Neural cell (in vitro differentiated cells): ENCODE measurements at regions not wholly inside any gene's neighbourhood (a gene's known extent, or its start where the extent isn't known, plus 50 kb on each side); places are given as distances from the start of the nearest gene placed in this dataset.

Source experiments
- H2AFZ ChIP-seq: fragments of 200-600, 300-800 bp; sonication (generic), shearing (Covaris generic); 2 replicates; pipeline ENCODE4 v1.6.0; 2014; ENCODE audit warnings: low read depth, mild to moderate bottlenecking, antibody characterized with exemption, low read length, moderate library complexity
- H3F3A ChIP-seq: fragments of 200-600 bp; shearing (Covaris generic); 2 replicates; pipeline ENCODE4 v1.6.1; 2016; ENCODE audit warnings: mild to moderate bottlenecking, moderate library complexity, mixed read lengths, antibody characterized with exemption, low read length; ENCODE audit not compliant: insufficient read depth, poor library complexity, severe bottlenecking
- H3K27ac ChIP-seq: fragments of 200-600, 300-800 bp; sonication (generic), shearing (Covaris generic); 2 replicates; pipeline ENCODE4 v1.5.1; 2014; ENCODE audit warnings: mild to moderate bottlenecking, low read length, moderate library complexity
- H3K27me3 ChIP-seq: fragments of 300-800, 200-600 bp; sonication (generic), shearing (Covaris generic); 2 replicates; pipeline ENCODE4 v1.6.0; 2014; ENCODE audit warnings: mild to moderate bottlenecking, low read depth, low read length, moderate library complexity; ENCODE audit not compliant: insufficient read depth
- H3K36me3 ChIP-seq: fragments of 300-800, 200-600 bp; sonication (generic), shearing (Covaris generic); 2 replicates; pipeline ENCODE4 v1.5.1; 2014; ENCODE audit warnings: mild to moderate bottlenecking, antibody characterized with exemption, low read length, moderate library complexity; ENCODE audit not compliant: insufficient read depth
- H3K4me2 ChIP-seq: fragments of 300-800, 200-600 bp; sonication (generic), shearing (Covaris generic); 2 replicates; pipeline ENCODE4 v1.6.0; 2014; ENCODE audit warnings: mild to moderate bottlenecking, low read length
- H3K4me3 ChIP-seq: fragments of 300-800, 200-600 bp; sonication (generic), shearing (Covaris generic); 2 replicates; pipeline ENCODE4 v1.5.1; 2014; ENCODE audit warnings: mild to moderate bottlenecking, low read length, moderate library complexity
- H3K79me2 ChIP-seq: fragments of 200-600 bp; shearing (Covaris generic); replicated peaks from 2 replicates; pipeline ENCODE4 v1.6.0; 2014; ENCODE audit warnings: mild to moderate bottlenecking, low read length, moderate library complexity; ENCODE audit not compliant: insufficient read depth
- H3K9ac ChIP-seq: fragments of 300-800, 200-600 bp; sonication (generic), shearing (Covaris generic); 2 replicates; pipeline ENCODE4 v1.6.1; 2016; ENCODE audit warnings: mild to moderate bottlenecking, low read length, mixed read lengths
- H3K9me2 ChIP-seq: fragments of 200-600 bp; shearing (Covaris generic); 2 replicates; pipeline ENCODE4 v1.6.1; 2016; ENCODE audit warnings: mild to moderate bottlenecking, low read length, mixed read lengths; ENCODE audit not compliant: insufficient read depth
- H3K9me3 ChIP-seq: fragments of 200-600, 300-800 bp; sonication (generic), shearing (Covaris generic); 2 replicates; pipeline ENCODE4 v1.6.1; 2016; ENCODE audit warnings: mild to moderate bottlenecking, mixed run types, low read length, moderate library complexity, mixed read lengths
- H4K20me1 ChIP-seq: fragments of 200-600 bp; shearing (Covaris generic); 2 replicates; pipeline ENCODE4 v1.6.1; 2016; ENCODE audit warnings: mild to moderate bottlenecking, mixed run types; ENCODE audit not compliant: insufficient read depth
- CTCF ChIP-seq: fragments of 450-650 bp; IDR thresholded peaks from 2 replicates; pipeline ENCODE4 v1.5.1; 2014; ENCODE audit warnings: antibody characterized with exemption, mild to moderate bottlenecking, moderate library complexity; ENCODE audit not compliant: poor library complexity, severe bottlenecking
- EP300 ChIP-seq: fragments of 450-650 bp; conservative IDR thresholded peaks from 2 replicates; pipeline ENCODE4 v1.6.1; 2014; ENCODE audit warnings: antibody characterized with exemption, mild to moderate bottlenecking, moderate library complexity; ENCODE audit not compliant: poor library complexity, severe bottlenecking
- EZH2 ChIP-seq: fragments of 200-600, 300-800 bp; shearing (Covaris generic), sonication (generic); IDR thresholded peaks from 2 replicates; pipeline ENCODE4 v1.6.1; 2014; ENCODE audit warnings: antibody characterized with exemption, low read length, borderline replicate concordance, mild to moderate bottlenecking; ENCODE audit not compliant: insufficient read depth, poor library complexity, severe bottlenecking
- MXI1 ChIP-seq: fragments of 450-650 bp; conservative IDR thresholded peaks from 2 replicates; pipeline ENCODE4 v1.6.1; 2014; ENCODE audit warnings: antibody characterized with exemption, mild to moderate bottlenecking; ENCODE audit not compliant: poor library complexity, severe bottlenecking
- POLR2AphosphoS5 ChIP-seq: IDR thresholded peaks from 2 replicates; pipeline ENCODE4 v1.6.1; 2012
- RAD21 ChIP-seq: fragments of 450-650 bp; conservative IDR thresholded peaks from 2 replicates; pipeline ENCODE4 v1.6.1; 2014; ENCODE audit warnings: antibody characterized with exemption, mild to moderate bottlenecking, moderate library complexity
- REST ChIP-seq: IDR thresholded peaks from 2 replicates; pipeline ENCODE4 v1.6.1; 2012; ENCODE audit warnings: borderline replicate concordance
- SMC3 ChIP-seq: fragments of 450-650 bp; conservative IDR thresholded peaks from 2 replicates; pipeline ENCODE4 v1.6.1; 2014; ENCODE audit warnings: antibody characterized with exemption, mild to moderate bottlenecking, moderate library complexity; ENCODE audit not compliant: poor library complexity
- TAF1 ChIP-seq: IDR thresholded peaks from 2 replicates; pipeline ENCODE4 v1.6.1; 2012; ENCODE audit warnings: low read depth

DNA sequence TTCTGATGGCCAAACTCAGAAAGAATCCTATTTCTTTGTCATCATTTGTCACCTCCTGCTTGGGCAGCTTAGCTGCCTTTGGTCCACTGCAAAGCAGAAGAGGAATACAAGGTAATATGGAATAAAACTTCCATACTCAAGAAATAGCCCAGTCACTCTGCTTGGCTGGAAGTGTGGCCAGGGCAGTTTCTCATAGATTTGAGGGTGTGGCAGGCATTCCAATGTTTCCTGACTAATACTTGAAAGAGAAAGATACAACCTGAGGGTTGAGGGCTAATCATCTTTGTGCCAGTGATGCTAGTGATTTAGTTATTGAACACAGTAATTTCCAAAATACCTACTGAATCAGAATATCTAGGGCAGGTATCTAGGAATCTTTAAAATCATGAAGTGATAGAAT lies 83.1 kb downstream of the FAM161A start:
- no peak for TF ChIP-seq MXI1
- no peak for TF ChIP-seq TAF1
- no peak for TF ChIP-seq POLR2AphosphoS5
- no peak for TF ChIP-seq EZH2
- no peak for TF ChIP-seq EP300
- no peak for TF ChIP-seq CTCF
- no peak for TF ChIP-seq REST
- TF ChIP-seq RAD21, result no peak
- no peak for TF ChIP-seq SMC3
- H3K36me3 ChIP-seq, result no peaks in the 10 kb centered on the region
- no peak overlapping the region for H3K4me3 ChIP-seq

GRCh38 chr2:61770298-61770697 lies 83.6 kb downstream of the FAM161A start:
- Histone ChIP-seq H2AFZ (no peak overlapping the region), H3K36me3 (no peaks in the 10 kb centered on the region), H3K9ac (no peak overlapping the region), H3K4me2 (no peak overlapping the region), H3K4me3 (no peak overlapping the region), H3K9me3 (no peaks in the 10 kb centered on the region), H3K9me2 (no peaks in the 10 kb centered on the region), H3K27me3 (no peaks in the 10 kb centered on the region), H3F3A (no peaks in the 10 kb centered on the region), H3K79me2 (no peaks in the 10 kb centered on the region), H3K27ac (no peak overlapping the region), H4K20me1 (no peaks in the 10 kb centered on the region)
- TF ChIP-seq EP300 (no peak), CTCF (no peak), TAF1 (no peak), POLR2AphosphoS5 (no peak), SMC3 (no peak), MXI1 (no peak), EZH2 (no peak), RAD21 (no peak)

More for the DNA sequence above, 83.1 kb downstream of the FAM161A start:
- H4K20me1 ChIP-seq, result no peaks in the 10 kb centered on the region
- H3K9ac ChIP-seq, result no peak overlapping the region
- no peaks in the 10 kb centered on the region for H3K9me3 ChIP-seq
- no peaks in the 10 kb centered on the region for H3F3A ChIP-seq
- no peak overlapping the region for H3K27ac ChIP-seq
- no peak overlapping the region for H2AFZ ChIP-seq
- H3K4me2 ChIP-seq, result no peak overlapping the region
- no peaks in the 10 kb centered on the region for H3K79me2 ChIP-seq
- no peaks in the 10 kb centered on the region for H3K27me3 ChIP-seq
- H3K9me2 ChIP-seq, result no peaks in the 10 kb centered on the region
